ES-I3 (cell line): ENCODE measurements at regions not wholly inside any gene's neighbourhood (a gene's known extent, or its start where the extent isn't known, plus 50 kb on each side); places are given as distances from the start of the nearest gene placed in this dataset.

Experiments
- H3K36me3 ChIP-seq: 2 replicates; pipeline ENCODE4 v1.6.1; 2013; ENCODE audit warnings: mild to moderate bottlenecking, low read length, control low read depth, moderate library complexity; ENCODE audit not compliant: insufficient read depth
- H3K4me1 ChIP-seq: 2 replicates; pipeline ENCODE4 v1.6.1; 2013; ENCODE audit warnings: mild to moderate bottlenecking, control low read depth, low read length; ENCODE audit not compliant: insufficient read depth
- H3K9ac ChIP-seq: 2 replicates; pipeline ENCODE4 v1.6.1; 2013; ENCODE audit warnings: low read depth, mild to moderate bottlenecking, low read length, moderate library complexity
- H3K9me3 ChIP-seq: 2 replicates; pipeline ENCODE4 v1.6.1; 2013; ENCODE audit warnings: mild to moderate bottlenecking, low read length, moderate library complexity; ENCODE audit not compliant: control insufficient read depth, insufficient read depth

- Histone ChIP-seq H3K36me3 (no peaks in the 10 kb centered on the region), H3K4me1 (peaks cover 11% of the 10 kb centered on the region; the same call in 1 of the 2 replicates), H3K9me3 (no peaks in the 10 kb centered on the region; the same call in 1 of the 2 replicates), H3K9ac (no peak overlapping the region)
Observed at GRCh38 chr1:68322837-68323687, 90.7 kb upstream of the WLS start.

GRCh38 chr1:68322096-68322495, 89.8 kb upstream of the WLS start:
- Histone ChIP-seq H3K36me3 (no peaks in the 10 kb centered on the region), H3K9me3 (no peaks in the 10 kb centered on the region), H3K9ac (no peak overlapping the region), H3K4me1 (peaks cover 11% of the 10 kb centered on the region; the same call in 1 of the 2 replicates)

- H3K9ac ChIP-seq: no peak overlapping the region
- no peaks in the 10 kb centered on the region for H3K36me3 ChIP-seq
- peaks cover 11% of the 10 kb centered on the region; the same call in 1 of the 2 replicates for H3K4me1 ChIP-seq
- no peaks in the 10 kb centered on the region for H3K9me3 ChIP-seq
Observed at GRCh38 chr1:68321084-68321685, 88.9 kb upstream of the WLS start.

- Histone ChIP-seq H3K9ac (no peak overlapping the region), H3K4me1 (peaks cover 11% of the 10 kb centered on the region; the same call in 1 of the 2 replicates), H3K36me3 (no peaks in the 10 kb centered on the region), H3K9me3 (no peaks in the 10 kb centered on the region)
Observed at GRCh38 chr1:68320349-68320748, 88.0 kb upstream of the WLS start.

- H3K4me1 ChIP-seq: peaks cover 11% of the 10 kb centered on the region; the same call in 1 of the 2 replicates
- no peak overlapping the region for H3K9ac ChIP-seq
- no peaks in the 10 kb centered on the region for H3K36me3 ChIP-seq
- H3K9me3 ChIP-seq: no peaks in the 10 kb centered on the region
Observed at GRCh38 chr1:68319907-68320306, 87.6 kb upstream of the WLS start.

GRCh38 chr1:68317543-68317942, 85.2 kb upstream of the WLS start:
- peaks cover 17% of the 10 kb centered on the region for H3K4me1 ChIP-seq
- H3K9ac ChIP-seq: no peak overlapping the region
- H3K36me3 ChIP-seq: no peaks in the 10 kb centered on the region
- H3K9me3 ChIP-seq: no peaks in the 10 kb centered on the region

GRCh38 chr1:68314151-68314780, 81.9 kb upstream of the WLS start:
- H3K9me3 ChIP-seq: no peaks in the 10 kb centered on the region
- H3K36me3 ChIP-seq: no peaks in the 10 kb centered on the region
- peaks cover 6% of the 10 kb centered on the region for H3K4me1 ChIP-seq
- no peak overlapping the region for H3K9ac ChIP-seq

GRCh38 chr1:68313735-68314134, 81.4 kb upstream of the WLS start:
- Histone ChIP-seq H3K9me3 (no peaks in the 10 kb centered on the region), H3K36me3 (no peaks in the 10 kb centered on the region), H3K4me1 (peaks cover 6% of the 10 kb centered on the region), H3K9ac (no peak overlapping the region)

- H3K4me1 ChIP-seq: no peaks in the 10 kb centered on the region
- H3K36me3 ChIP-seq: no peaks in the 10 kb centered on the region
- no peak overlapping the region for H3K9ac ChIP-seq
- no peaks in the 10 kb centered on the region for H3K9me3 ChIP-seq
Observed at GRCh38 chr1:68308034-68308433, 75.7 kb upstream of the WLS start.

- H3K9ac ChIP-seq: no peak overlapping the region
Observed at GRCh38 chr1:68307378-68307787, 75.1 kb upstream of the WLS start.

GRCh38 chr1:68301471-68302001, 69.2 kb upstream of the WLS start:
- Histone ChIP-seq H3K4me1 (no peaks in the 10 kb centered on the region), H3K36me3 (no peaks in the 10 kb centered on the region), H3K9me3 (no peaks in the 10 kb centered on the region), H3K9ac (no peak overlapping the region)

More at GRCh38 chr1:68307378-68307787, 75.1 kb upstream of the WLS start:
- Histone ChIP-seq H3K4me1 (no peaks in the 10 kb centered on the region), H3K9me3 (no peaks in the 10 kb centered on the region), H3K36me3 (no peaks in the 10 kb centered on the region)

GRCh38 chr1:68294367-68295066, 62.2 kb upstream of the WLS start:
- H3K9ac ChIP-seq: peak overlapping the region; percentile 37; the same call in 1 of the 2 replicates
- H3K4me1 ChIP-seq: peaks cover 29% of the 10 kb centered on the region
- H3K9me3 ChIP-seq: no peaks in the 10 kb centered on the region
- H3K36me3 ChIP-seq: no peaks in the 10 kb centered on the region

GRCh38 chr1:68293609-68294366, 61.5 kb upstream of the WLS start:
- H3K9ac ChIP-seq: peak overlapping the region; percentile 37; the same call in 1 of the 2 replicates
- H3K4me1 ChIP-seq: peaks cover 29% of the 10 kb centered on the region
- no peaks in the 10 kb centered on the region for H3K9me3 ChIP-seq
- H3K36me3 ChIP-seq: no peaks in the 10 kb centered on the region
